ENCODE measurements at regions not wholly inside any gene's neighbourhood (a gene's known extent, or its start where the extent isn't known, plus 50 kb on each side); places are given as distances from the start of the nearest gene placed in this dataset.
"Not testable (repeated sequence)": the region's sequence is repeated elsewhere in the genome, so short reads cannot be mapped to it uniquely, and the experiment has no call there.

GRCh38 chr2:201568217-201568820 lies 75.0 kb downstream of the TMEM237 start:
- H3K9me3 Mint-ChIP-seq, result no peaks in the 10 kb centered on the region
- H3K4me3 Mint-ChIP-seq, result no peak overlapping the region
- peaks cover 4 to 5% of the 10 kb centered on the region in 2 donors for H3K4me1 Mint-ChIP-seq (ENCODE audit: low read depth in 2 of 2)
- ATAC-seq (no peak), DNase-seq (ENCODE audit: low spot score) (no peak)
- no peaks in the 10 kb centered on the region for H3K27me3 Mint-ChIP-seq
- H3K27ac Mint-ChIP-seq, result no peak overlapping the region
- no peaks in the 10 kb centered on the region for H3K36me3 Mint-ChIP-seq

- H3K9me3 Mint-ChIP-seq, result no peaks in the 10 kb centered on the region
- no peaks in the 10 kb centered on the region for H3K27me3 Mint-ChIP-seq
- H3K4me3 Mint-ChIP-seq, result no peak overlapping the region
- no peak overlapping the region for H3K27ac Mint-ChIP-seq
- no peaks in the 10 kb centered on the region for H3K36me3 Mint-ChIP-seq
- DNase-seq (ENCODE audit: low spot score), result no peak
- peak; percentile 36 to 40 for ATAC-seq
- no peaks in the 10 kb centered on the region for H3K4me1 Mint-ChIP-seq (ENCODE audit: low read depth in 2 of 2)
These were observed 84.1 kb downstream of the TMEM237 start for GRCh38 chr2:201559067-201559710.

GRCh38 chr2:201558665-201559064 lies 84.6 kb downstream of the TMEM237 start:
- H3K9me3 Mint-ChIP-seq, result no peaks in the 10 kb centered on the region
- no peak overlapping the region for H3K4me3 Mint-ChIP-seq
- DNase-seq (ENCODE audit: low spot score) (no peak), ATAC-seq (peak in 1 of 2 donors; percentile 55)
- H3K36me3 Mint-ChIP-seq, result no peaks in the 10 kb centered on the region
- H3K27ac Mint-ChIP-seq, result no peak overlapping the region
- no peaks in the 10 kb centered on the region for H3K27me3 Mint-ChIP-seq
- H3K4me1 Mint-ChIP-seq (ENCODE audit: low read depth in 2 of 2), result no peaks in the 10 kb centered on the region

GRCh38 chr2:201558232-201558631 lies 85.1 kb downstream of the TMEM237 start:
- Mint-ChIP-seq H3K9me3 (no peaks in the 10 kb centered on the region), H3K36me3 (no peaks in the 10 kb centered on the region), H3K4me3 (no peak overlapping the region), H3K27me3 (no peaks in the 10 kb centered on the region), H3K27ac (no peak overlapping the region), H3K4me1 (ENCODE audit: low read depth in 2 of 2) (no peaks in the 10 kb centered on the region)
- DNase-seq (ENCODE audit: low spot score) (no peak), ATAC-seq (peak in 1 of 2 donors; percentile 36)

- H3K27me3 Mint-ChIP-seq, result peaks cover under 1 to 3% of the 10 kb centered on the region in 2 donors
- no peaks in the 10 kb centered on the region for H3K4me1 Mint-ChIP-seq (ENCODE audit: low read depth in 2 of 2)
- no peaks in the 10 kb centered on the region for H3K9me3 Mint-ChIP-seq
- H3K36me3 Mint-ChIP-seq, result no peaks in the 10 kb centered on the region
- H3K4me3 Mint-ChIP-seq, result no peak overlapping the region
- DNase-seq (ENCODE audit: low spot score) (no peak), ATAC-seq (no peak)
- no peak overlapping the region for H3K27ac Mint-ChIP-seq
These were observed 91.4 kb downstream of the TMEM237 start for GRCh38 chr2:201551901-201552300.

GRCh38 chr2:201546576-201546975 lies 95.0 kb downstream of the STRADB start:
- H3K4me3 Mint-ChIP-seq, result no peak overlapping the region

GRCh38 chr2:201542291-201542690 lies 90.8 kb downstream of the STRADB start:
- Mint-ChIP-seq H3K27me3 (peaks cover 12 to 14% of the 10 kb centered on the region in 2 donors), H3K4me3 (no peak overlapping the region), H3K36me3 (peaks cover 7% of the 10 kb centered on the region), H3K27ac (no peak overlapping the region), H3K4me1 (ENCODE audit: low read depth in 2 of 2) (no peaks in the 10 kb centered on the region), H3K9me3 (no peaks in the 10 kb centered on the region)
- ATAC-seq (no peak), DNase-seq (ENCODE audit: low spot score) (no peak)

More at GRCh38 chr2:201546576-201546975, 95.0 kb downstream of the STRADB start:
- no peaks in the 10 kb centered on the region for H3K9me3 Mint-ChIP-seq
- no peak for DNase-seq (ENCODE audit: low spot score)
- peaks cover 7% of the 10 kb centered on the region for H3K36me3 Mint-ChIP-seq
- no peak overlapping the region for H3K27ac Mint-ChIP-seq
- peaks cover 7 to 14% of the 10 kb centered on the region in 2 donors for H3K27me3 Mint-ChIP-seq
- ATAC-seq, result no peak
- no peaks in the 10 kb centered on the region for H3K4me1 Mint-ChIP-seq (ENCODE audit: low read depth in 2 of 2)

GRCh38 chr2:201539271-201539670 lies 87.7 kb downstream of the STRADB start:
- H3K4me1 Mint-ChIP-seq (ENCODE audit: low read depth in 2 of 2); H3K27ac Mint-ChIP-seq; H3K4me3 Mint-ChIP-seq; H3K27me3 Mint-ChIP-seq; H3K9me3 Mint-ChIP-seq; DNase-seq (ENCODE audit: low spot score); ATAC-seq; H3K36me3 Mint-ChIP-seq: not testable (repeated sequence)

- no peaks in the 10 kb centered on the region for H3K9me3 Mint-ChIP-seq
- H3K4me3 Mint-ChIP-seq, result no peak overlapping the region
- ATAC-seq (no peak), DNase-seq (ENCODE audit: low spot score) (no peak)
- H3K27ac Mint-ChIP-seq, result no peak overlapping the region
- peaks cover 3 to 5% of the 10 kb centered on the region in 2 donors for H3K27me3 Mint-ChIP-seq
- peaks cover 0 to 1% of the 10 kb centered on the region in 2 donors for H3K4me1 Mint-ChIP-seq (ENCODE audit: low read depth in 2 of 2)
- H3K36me3 Mint-ChIP-seq, result no peaks in the 10 kb centered on the region
These were observed 86.5 kb downstream of the STRADB start for GRCh38 chr2:201538025-201538424.

- peaks cover 0 to 5% of the 10 kb centered on the region in 2 donors for H3K27me3 Mint-ChIP-seq
- H3K4me1 Mint-ChIP-seq (ENCODE audit: low read depth in 2 of 2), result peaks cover 6 to 12% of the 10 kb centered on the region in 2 donors
- no peak for ATAC-seq
- H3K9me3 Mint-ChIP-seq, result no peaks in the 10 kb centered on the region
- no peak overlapping the region for H3K4me3 Mint-ChIP-seq
- no peak for DNase-seq (ENCODE audit: low spot score)
- no peak overlapping the region for H3K27ac Mint-ChIP-seq
- no peaks in the 10 kb centered on the region for H3K36me3 Mint-ChIP-seq
These were observed 85.2 kb downstream of the STRADB start for GRCh38 chr2:201536754-201537153.

GRCh38 chr2:201536046-201536445 lies 84.5 kb downstream of the STRADB start:
- no peak overlapping the region for H3K4me3 Mint-ChIP-seq
- no peaks in the 10 kb centered on the region for H3K9me3 Mint-ChIP-seq
- no peak overlapping the region for H3K27ac Mint-ChIP-seq
- DNase-seq (ENCODE audit: low spot score) (no peak), ATAC-seq (no peak)
- peaks cover 0 to 5% of the 10 kb centered on the region in 2 donors for H3K27me3 Mint-ChIP-seq
- H3K4me1 Mint-ChIP-seq (ENCODE audit: low read depth in 2 of 2), result peaks cover 12 to 18% of the 10 kb centered on the region in 2 donors
- H3K36me3 Mint-ChIP-seq, result no peaks in the 10 kb centered on the region

GRCh38 chr2:201532686-201533304 lies 81.3 kb downstream of the STRADB start:
- peak; percentile 99 for ATAC-seq

More at GRCh38 chr2:201532686-201533304, 81.3 kb downstream of the STRADB start:
- H3K9me3 Mint-ChIP-seq, result peaks cover 8% of the 10 kb centered on the region
- peak overlapping the region; percentile 69 to 84 for H3K27ac Mint-ChIP-seq
- no peak for DNase-seq (ENCODE audit: low spot score)
- H3K36me3 Mint-ChIP-seq, result peaks cover 14% of the 10 kb centered on the region
- peaks cover 0 to 5% of the 10 kb centered on the region in 2 donors for H3K27me3 Mint-ChIP-seq
- H3K4me1 Mint-ChIP-seq (ENCODE audit: low read depth in 2 of 2), result peaks cover 12 to 18% of the 10 kb centered on the region in 2 donors
- H3K4me3 Mint-ChIP-seq, result peak overlapping the region; percentile 7
